D721Med (cell line): ENCODE measurements at regions not wholly inside any gene's neighbourhood (a gene's known extent, or its start where the extent isn't known, plus 50 kb on each side); places are given as distances from the start of the nearest gene placed in this dataset.

ENCODE experiments used
- DNase-seq: peaks from one replicate; pipeline ENCODE4 v3.0.0; 2011; ENCODE audit warnings: low spot score; ENCODE audit not compliant: insufficient read length
- FAIRE-seq: peaks from 2 replicates; lab custom pipeline; 2011; peaks lifted over from hg19 to GRCh38; lab: Jason Lieb, UNC
- CTCF ChIP-seq: IDR thresholded peaks from 2 replicates; pipeline ENCODE4 v1.5.1; 2012; ENCODE audit warnings: mild to moderate bottlenecking, control low read depth; ENCODE audit not compliant: insufficient read depth; ENCODE audit errors: missing control alignments

DNA sequence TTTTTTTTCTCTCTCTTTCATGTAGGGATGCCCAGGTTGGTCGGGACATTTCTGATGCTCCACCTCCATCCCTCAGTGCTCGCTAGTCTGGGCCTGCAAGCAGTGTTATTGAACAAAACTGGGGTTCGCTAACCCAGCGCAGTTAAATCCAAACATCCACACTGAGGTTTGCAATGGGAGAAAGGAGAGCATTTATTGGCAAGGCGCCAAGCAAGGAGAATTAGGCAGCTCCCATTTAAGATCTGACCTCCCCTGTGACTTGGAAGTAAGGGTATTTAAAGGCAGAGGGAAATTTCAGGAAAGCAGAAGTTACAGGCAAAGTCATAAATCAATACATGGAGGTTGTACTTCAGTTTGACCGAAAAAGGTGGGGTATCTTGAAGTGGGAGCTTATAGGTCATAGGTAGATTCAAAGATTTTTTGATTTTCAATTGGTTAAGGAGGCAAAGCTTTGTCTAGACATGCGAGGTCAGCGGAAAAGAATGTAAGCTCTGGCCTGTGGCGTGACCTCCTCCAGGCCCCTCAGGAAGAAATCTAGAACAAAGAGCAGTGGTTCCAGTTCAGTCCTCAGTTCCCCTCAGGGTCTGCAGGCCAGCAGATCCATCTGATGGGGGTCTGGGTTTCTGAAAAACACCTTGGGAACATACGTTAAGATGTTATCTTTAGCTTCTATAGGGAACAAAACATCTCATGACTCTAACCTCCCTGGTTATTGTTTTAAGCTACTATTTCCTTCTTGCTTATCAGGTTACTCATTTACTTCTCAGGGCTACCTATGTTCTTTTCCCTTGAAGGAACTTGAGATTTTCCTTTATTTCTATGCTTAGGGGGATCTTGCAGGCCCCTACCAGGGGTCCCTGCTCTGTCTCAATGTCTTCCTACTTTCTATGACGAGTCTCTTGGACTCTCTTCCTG is 66.0 kb upstream of the KIF16B start:
- no peak for TF ChIP-seq CTCF
- FAIRE-seq: no peak
- no peak for DNase-seq

GRCh38 chr20:16637797-16638196 is 64.5 kb upstream of the KIF16B start:
- FAIRE-seq: no peak
- no peak for TF ChIP-seq CTCF
- no peak for DNase-seq

GRCh38 chr20:16626849-16627248 is 53.6 kb upstream of the KIF16B start:
- DNase-seq: no peak
- no peak for TF ChIP-seq CTCF
- no peak for FAIRE-seq

- no peak for TF ChIP-seq CTCF
- FAIRE-seq (no peak), DNase-seq (no peak)
Observed at GRCh38 chr20:16624106-16624505, 50.9 kb upstream of the KIF16B start.
